GM18873 (cell line): ENCODE measurements at regions not wholly inside any gene's neighbourhood (a gene's known extent, or its start where the extent isn't known, plus 50 kb on each side); places are given as distances from the start of the nearest gene placed in this dataset.

Experiments used
- ATAC-seq: cut with Tn5 transposase; IDR thresholded peaks from one replicate; pipeline ENCODE4 v1.9.1; 2021; ENCODE audit warnings: mild to moderate bottlenecking, moderate library complexity, moderate number of reproducible peaks; ENCODE audit not compliant: unreplicated experiment, low FRiP score

DNA sequence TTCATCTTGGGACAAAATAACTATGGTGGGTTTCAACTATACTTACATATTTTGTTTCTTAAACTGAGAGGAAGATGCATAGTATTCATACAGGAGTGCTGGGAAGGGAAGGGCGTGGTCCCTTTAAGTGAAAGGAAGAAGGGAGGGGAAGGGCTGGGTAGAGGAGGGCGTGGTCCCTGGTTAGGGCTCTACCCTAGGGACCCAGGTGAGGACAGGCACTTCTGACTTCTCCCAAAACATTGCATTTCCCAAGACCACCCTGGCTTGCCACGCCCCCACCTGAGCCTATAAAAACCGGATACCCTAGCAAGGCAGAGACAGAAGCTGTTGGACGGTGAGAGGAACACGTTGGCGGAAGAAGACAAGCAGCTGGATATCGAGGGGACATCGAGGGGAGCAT lies 157.6 kb upstream of the PLXNA4 start:
- ATAC-seq, result no peak

DNA sequence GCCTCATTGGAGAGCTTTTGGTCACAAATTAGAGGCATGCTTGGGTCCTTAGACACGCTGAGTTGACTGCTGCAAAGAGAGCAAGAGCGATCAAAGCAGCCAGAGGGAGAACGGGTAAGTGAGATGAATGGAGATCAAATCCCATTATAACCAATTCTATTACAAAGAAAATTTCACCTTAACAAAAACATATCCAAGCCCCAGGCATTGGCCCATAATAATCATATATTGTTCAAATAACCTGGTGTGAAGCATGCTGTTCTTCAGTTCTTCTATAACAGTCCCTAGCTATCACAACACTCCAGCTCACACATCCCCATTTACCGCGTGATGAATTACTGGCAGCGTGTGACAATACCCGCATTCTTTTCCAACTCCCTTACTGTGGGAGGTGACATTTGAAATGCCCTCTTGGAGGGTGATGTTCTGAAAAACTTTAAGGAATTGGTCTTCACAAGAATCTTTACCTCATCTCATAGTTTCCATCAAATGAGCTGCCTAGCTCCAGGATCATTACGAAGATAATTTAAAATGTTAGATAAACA lies 156.1 kb upstream of the PLXNA4 start:
- ATAC-seq, result no peak

DNA sequence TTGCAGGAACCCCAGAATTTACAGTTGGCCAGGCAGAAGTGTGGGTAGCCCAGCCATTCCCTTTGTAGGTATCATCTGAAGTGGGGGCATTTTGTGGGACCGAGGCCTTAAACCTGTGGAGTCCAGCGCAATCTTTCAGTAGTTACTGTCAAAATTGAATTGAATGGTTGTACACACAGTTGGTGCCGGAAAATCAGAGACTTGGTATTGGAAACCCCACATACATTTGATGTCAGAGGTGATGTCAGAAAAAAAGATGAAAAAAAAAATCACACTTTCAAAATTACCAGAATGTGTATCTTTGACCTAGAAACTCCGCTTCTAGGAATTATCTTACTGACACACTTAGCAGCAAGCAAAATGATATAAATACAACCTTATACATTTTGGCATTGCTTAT lies 153.8 kb upstream of the PLXNA4 start:
- ATAC-seq, result no peak

DNA sequence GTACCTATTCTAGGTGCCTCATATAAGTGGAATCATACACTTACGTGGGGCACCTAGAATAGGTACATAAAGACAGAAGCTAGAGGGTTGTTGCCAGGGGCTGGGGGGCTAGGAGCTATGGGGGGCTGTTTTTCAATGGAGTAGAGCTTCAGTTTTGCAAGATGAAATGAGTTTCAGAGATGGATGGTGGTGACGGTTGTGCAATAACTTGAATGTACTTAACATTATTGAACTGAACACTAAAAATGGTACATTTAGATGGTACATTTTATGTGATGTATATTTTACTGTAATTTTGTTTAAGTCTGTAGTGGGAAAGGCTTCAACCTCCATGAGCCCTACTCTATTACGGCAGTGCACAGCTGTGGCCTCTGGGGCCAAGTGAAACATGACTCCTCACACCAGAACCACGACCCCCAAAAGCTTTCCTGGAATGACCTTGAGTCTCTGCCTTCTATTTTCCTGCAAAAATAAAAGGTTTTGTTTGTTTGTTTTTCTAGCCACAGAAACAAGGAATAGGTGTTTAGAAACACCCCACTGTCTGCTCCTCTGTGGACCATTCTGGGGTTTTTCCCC lies 147.3 kb upstream of the PLXNA4 start:
- no peak for ATAC-seq

DNA sequence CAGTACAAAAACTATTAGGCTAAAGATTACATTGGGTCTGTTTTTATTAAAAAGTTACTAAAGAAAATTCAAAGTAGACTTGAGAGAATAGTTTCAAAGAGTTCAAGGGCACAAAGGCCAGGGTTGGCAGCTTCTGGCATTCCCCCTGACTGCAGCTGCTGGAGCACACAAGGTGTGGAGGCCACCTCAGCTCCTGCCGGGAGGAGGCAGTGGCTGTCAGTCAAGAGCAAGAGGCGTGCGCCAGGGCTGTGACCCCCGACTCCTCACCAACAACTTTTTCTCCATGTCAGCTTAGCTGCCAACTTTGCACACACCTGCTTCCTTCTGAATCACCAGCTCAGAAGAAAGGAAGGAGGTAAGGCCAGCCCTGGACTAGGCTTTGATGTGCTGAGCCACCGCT lies 144.6 kb upstream of the PLXNA4 start:
- no peak for ATAC-seq

DNA sequence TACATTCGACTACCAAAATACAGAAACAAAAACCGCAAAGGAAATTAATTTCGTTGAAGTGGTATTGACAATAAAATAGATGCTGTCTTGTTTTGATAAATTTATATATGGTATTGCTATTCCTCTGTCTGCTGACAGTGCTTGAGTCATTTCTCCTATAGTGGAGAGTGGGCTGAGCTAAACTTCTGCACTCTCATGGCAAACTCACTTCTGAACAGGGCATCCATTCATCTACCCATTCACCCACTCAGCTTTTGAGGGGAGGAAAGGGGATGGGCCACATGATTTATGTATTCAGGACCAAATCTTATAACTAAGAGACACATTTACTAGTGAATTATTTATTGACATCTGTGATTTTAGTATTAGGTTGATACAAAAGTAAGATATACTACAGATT lies 137.6 kb upstream of the PLXNA4 start:
- ATAC-seq, result no peak

DNA sequence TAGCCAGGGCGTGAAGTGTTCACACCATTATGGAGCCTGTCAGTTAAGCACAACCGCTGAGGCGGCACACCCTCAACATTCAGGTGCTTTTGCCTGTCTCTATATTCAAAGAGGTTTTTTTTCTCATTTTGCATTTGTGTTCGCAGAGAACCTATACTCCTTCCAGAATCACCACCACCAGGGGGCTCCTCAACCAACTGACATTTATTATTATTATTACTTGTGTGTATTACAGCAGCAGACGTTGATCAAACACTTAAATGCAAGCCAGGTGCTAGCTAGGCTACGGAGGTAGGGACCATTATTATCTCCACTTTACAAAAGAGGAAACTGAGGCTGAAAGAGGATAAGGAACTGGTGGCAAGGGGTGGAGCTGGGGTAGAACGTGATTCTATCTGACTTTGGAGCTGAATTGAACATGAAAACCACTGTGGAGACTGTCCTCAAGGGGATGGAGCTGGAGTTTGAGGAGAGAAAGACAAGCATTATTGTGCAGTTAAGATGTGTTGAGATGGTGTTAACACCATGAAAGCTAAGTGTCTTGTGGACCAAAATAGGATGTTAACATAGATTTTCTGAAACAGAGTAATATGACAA lies 133.8 kb upstream of the PLXNA4 start:
- ATAC-seq, result no peak

DNA sequence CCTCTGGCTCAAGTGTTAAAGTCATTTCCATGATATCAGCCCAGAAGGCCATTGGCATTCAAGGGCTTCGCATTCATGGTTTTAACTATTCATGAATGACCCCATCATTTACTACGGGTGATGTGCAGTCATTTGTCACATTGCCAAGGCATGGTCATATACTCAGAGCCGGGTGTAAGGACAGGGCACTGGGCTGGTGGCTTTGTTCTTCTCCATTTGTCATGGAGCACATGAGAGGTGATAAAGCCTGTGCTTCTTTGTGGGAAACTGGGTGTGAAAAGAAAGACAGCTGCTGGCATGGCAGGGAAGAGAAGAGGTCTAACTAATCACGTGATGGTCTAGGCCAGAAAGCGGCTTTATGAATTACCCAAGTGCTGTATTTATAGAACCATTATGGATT lies 132.2 kb upstream of the PLXNA4 start:
- ATAC-seq, result no peak

DNA sequence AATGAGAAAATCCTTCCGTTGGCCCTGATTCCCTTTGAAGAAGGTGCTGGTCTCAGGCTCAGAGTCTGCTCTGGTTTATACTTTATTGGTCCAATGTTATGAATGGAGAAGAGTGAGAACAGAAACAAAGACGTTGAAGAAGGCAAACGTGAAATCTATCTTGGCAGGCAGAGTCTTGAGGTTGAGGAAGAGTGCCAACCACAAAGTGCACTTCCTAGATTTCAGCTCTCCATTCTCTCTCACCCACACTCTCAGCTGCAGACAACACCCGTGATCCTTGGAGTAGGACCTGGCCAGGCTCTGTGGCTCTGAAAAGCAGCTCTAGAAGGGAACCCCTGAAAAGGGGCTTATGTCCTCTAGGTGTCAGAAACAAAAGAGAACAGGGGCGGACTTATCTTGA lies 128.9 kb upstream of the PLXNA4 start:
- no peak for ATAC-seq

DNA sequence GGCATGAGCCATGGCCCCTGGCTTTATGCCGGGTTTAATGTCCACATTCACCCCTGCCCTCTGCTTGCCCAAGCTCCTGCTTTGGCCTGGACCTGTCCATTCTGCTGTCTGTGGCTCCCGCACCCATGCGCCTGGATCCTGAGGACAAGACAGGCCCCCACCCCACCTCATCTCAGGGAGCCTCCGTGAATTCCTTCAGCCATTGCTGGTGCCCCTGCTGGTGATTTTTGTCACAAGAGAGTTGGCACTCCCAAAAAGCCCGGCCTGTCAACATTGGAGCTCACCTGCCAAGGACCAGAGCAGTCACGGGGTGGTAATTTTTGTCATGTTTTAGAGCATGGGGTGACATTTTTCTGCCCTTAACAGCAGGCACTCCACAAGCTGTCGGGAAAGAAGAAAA lies 127.5 kb upstream of the PLXNA4 start:
- no peak for ATAC-seq

DNA sequence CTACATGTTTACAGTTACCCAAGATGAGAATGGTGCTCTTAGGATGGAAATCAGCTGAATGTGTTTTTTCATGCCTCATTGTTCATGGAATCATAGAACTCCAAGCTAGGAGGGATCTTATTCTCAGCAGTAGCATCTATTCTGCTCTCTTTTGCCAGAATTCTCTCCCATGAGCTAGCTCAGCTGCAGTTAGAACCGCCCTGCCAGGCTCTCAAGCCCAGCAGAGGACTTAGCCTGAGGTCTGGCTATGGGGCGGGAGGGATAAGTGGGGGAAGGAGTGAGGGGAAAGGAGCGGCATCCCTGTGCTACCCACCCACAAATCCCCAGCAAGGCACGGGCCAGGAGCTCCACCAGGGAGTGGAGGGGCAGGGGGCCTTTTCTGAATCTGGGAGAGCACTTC lies 120.7 kb upstream of the PLXNA4 start:
- ATAC-seq, result no peak

DNA sequence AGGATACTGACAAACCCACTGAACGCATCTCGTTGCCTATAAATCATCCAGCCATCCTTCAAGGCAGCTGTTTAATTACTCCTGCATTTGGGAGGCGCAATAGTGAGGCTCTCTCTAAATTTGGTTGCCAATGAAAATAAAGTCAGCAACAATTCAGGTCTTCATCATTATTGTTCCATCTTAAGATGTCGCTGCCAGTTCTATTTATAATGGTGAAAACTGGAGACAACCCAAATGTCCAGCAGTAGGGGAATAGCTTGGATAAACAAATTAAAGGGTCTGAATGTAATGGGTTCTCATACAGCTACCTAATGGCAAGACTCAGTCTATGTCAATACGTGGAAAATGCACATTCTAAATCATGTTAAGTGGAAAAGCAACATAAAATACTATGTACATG lies 120.1 kb upstream of the PLXNA4 start:
- ATAC-seq, result no peak

DNA sequence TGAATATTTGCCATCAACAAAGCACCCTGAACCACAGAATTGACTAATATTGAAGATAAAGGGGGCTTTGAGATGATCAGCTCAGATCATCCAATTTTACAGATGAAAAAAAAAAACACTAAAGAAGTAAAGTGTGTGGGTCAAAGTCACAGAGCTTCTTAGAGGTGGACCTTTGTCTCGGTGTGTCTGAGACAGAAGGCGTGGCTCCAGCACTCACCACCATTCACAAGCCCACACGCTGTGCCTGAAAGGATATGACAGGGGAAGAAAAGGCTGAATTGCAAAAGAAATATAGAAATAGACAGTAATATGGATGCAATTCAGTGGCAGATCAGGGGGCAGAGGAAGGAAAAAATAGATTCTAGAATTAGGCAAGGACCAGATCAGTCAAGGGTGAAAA lies 114.9 kb upstream of the PLXNA4 start:
- ATAC-seq, result no peak

DNA sequence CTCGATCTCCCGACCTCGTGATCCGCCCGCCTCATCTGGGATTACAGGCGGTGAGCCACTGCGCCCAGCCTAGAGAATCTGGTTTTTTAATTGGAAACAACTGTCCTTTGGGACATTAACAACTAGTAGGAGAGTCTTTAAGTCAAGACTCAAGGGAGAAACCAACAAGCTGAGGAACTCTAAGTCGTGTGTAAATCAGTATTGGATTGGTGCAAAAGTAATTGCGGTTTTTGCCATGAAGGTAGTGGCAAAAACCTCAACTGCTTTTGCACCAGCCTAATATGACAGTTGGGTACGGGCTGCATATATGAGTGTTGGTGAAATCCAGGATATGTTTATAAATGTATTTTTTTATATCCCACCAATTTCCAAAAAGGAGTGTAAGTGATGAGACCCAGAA lies 113.9 kb upstream of the PLXNA4 start:
- no peak for ATAC-seq

DNA sequence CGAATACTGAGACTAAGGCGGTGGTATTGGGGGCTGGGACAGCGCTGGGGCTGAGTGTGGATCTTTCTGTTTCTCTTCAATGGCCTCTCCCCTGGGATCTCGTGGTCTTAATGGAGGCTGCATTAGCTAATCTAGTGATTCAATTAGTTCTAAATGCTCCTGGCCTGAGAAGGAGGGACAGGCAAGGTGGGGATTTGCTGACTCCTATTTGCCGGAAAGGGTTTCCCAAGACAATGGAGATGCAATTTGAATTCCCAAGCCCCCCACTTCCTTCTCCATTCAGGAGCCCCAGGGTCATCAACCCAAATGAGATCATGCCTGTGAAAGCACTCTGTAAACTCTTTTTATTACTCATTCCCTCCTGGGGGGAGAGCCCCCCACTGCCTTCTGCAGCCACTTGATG lies 111.7 kb upstream of the PLXNA4 start:
- ATAC-seq, result no peak

DNA sequence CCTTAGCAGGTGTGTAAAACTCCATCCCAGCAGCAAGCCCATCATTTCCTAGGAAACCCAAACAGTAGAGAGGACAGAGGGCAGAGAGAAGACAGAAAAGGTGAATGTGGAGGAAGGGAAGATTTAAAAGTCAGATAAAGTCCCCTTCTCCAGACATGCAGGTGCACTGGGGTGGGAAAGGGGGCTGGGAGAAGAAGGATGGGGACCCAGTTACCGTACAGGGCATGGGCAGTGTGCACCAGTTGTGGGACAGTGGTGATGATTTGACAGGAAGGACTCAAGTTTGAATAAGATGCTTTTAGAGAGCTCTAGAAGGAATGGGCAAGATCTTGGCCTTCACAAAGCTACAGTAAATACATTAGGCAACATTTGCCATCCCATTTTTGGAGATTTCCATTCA lies 110.7 kb upstream of the PLXNA4 start:
- ATAC-seq, result no peak

DNA sequence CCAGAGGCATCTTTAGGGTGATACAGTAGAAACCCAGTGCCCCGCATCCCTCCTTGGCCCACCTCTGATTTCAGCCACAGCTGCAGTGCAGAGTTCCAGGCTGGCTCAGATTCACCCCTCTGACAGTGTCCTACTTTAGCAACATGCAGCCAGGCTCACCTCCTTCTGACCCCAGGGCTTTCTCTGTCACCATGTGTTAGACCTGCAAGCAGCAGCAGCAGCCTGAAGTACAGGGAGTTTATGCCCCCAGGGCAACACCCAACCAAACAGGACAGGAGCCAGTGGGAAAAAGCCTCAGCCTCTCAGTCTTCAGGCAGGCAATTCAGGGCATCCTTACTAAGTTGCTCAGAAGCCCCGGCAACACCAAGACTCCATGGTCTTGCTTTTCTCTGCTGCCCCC lies 109.0 kb upstream of the PLXNA4 start:
- ATAC-seq, result no peak

DNA sequence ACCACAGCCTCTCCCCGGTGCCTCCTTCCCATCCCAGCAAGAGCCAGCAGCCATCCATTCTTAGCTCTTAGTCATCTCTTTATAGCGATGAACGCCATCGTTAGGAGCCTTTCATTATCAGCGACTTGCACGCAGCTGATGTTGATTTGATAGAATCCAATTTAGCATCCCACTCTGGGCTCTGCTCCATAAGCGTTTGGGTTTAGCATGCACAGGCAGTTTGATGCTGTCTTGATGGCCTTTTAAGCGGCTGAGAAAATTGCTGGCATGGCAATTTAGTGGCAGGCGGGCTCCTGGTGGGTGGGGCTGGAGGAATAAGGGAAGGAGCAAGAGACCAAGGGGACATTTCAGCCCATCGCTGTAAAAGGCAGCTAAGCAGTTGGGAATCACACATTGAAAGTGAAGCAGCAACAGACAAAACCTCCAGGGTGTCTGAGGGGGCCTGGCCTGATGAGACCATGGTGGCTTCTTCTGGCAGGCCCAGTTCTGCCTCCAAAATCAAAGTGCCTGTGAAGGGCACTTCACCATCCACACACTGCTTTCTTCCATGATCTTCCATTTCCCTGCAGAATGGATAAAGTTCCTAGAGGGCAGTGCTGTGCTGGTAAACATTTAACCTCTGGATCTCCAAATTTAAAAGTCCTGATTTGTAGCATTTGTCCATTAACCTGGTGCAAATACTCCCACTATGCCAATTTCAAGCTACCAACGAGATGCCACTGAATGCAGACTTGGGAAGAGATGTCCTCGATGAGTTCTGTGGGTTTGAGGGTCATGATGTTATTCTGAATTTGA lies 107.8 kb upstream of the PLXNA4 start:
- ATAC-seq, result no peak

DNA sequence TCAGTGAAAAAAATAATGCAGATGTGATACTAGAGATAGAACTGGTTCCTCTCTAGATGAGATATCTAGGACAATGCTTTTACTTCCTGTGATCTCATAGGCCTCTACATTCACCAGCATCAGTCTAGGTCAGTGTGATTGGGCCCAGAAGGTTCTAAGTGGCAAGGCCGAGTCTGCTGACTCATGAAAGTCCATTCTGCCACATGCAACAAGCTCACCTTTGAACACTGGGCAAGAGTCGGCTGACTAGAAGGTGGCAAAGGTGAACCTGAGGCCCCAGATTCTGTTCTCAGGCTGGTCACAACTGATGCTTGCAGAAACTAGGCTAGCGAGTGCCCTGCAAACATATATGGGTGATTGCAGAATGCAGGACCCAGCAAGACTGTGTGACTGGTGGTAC lies 105.7 kb upstream of the PLXNA4 start:
- ATAC-seq, result no peak

DNA sequence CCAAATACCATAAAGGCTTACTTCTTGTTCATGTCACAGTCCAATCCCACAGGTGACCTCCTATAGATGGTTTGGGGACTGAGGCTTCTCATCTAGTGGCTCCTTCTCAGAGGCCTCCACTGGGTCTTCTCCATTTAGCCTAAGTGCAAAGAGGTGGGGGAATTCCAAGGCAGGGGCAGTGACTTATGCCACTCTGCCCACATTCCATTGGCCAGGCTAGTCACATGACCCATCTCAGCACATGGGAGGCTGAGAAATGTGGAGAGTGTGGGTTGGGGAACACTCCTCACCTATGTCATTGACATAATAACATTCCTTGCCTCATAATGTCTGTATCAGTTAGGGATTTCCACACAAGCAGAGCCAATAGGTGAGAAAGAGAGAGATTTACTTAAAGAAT lies 104.3 kb upstream of the PLXNA4 start:
- no peak for ATAC-seq

DNA sequence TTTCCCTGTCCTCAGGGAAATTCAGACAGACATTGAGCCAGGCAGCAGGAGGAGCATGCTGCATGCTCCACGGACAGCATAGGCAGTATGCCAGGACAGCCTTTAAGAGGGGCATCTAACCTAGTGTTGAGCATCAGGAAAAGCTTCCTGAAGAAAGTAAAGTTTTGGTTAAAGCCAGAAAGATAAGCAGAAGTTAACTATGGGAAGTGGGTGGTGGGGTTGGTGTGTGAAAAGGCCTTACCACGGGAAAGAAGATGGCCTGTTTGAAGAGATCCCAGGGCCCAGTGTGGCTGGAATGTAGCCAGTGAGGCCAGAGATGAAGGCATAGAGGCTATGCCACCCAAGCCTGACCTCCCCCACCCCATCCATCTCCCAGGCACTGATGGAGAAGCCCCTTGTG lies 102.4 kb upstream of the PLXNA4 start:
- no peak for ATAC-seq

DNA sequence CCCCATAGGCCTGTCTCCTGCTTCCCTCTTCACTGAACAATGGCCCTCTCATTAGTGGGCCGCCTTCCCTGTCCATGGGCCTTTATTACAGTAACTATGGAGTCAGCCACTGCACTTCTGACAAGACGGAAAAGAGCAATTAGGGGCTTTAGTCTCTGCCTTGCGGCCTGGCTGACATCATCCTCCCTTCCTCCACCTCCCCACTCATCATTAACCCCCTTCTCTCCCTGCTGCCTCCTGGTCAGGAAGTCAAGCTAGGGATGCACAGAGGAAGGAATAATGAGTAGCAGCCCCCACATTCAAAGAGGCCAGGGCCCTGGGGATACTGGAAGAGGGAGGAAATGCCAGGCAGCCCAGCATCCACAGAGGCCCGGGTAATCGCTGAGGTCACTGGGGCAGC lies 101.6 kb upstream of the PLXNA4 start:
- no peak for ATAC-seq
